Astrocyte (in vitro differentiated cells and primary cell): ENCODE measurements at regions not wholly inside any gene's neighbourhood (a gene's known extent, or its start where the extent isn't known, plus 50 kb on each side); places are given as distances from the start of the nearest gene placed in this dataset.

Experiments used
- DNase-seq: peaks from one replicate; pipeline ENCODE4 v3.0.0-alpha.2; 2010; ENCODE audit warnings: low read depth
- FAIRE-seq: peaks from 2 replicates; lab custom pipeline; 2011; peaks lifted over from hg19 to GRCh38; lab: Jason Lieb, UNC
- H2AFZ ChIP-seq: 2 replicates; pipeline ENCODE4 v1.6.0; 2012; ENCODE audit warnings: low read depth, low read length, inconsistent platforms
- H3K27ac ChIP-seq: 2 replicates; pipeline ENCODE4 v1.5.1; 2011; ENCODE audit warnings: low read depth, low read length, inconsistent platforms
- H3K27me3 ChIP-seq: 2 replicates; pipeline ENCODE4 v1.6.0; 2011; ENCODE audit warnings: low read length, inconsistent platforms; ENCODE audit not compliant: insufficient read depth
- H3K36me3 ChIP-seq: 2 replicates; pipeline ENCODE4 v1.5.1; 2011; ENCODE audit warnings: low read length, inconsistent platforms; ENCODE audit not compliant: insufficient read depth
- H3K4me1 ChIP-seq: 2 replicates; pipeline ENCODE4 v1.5.1; 2011; ENCODE audit warnings: low read length, inconsistent platforms; ENCODE audit not compliant: insufficient read depth
- H3K4me2 ChIP-seq: 2 replicates; pipeline ENCODE4 v1.6.0; 2012; ENCODE audit warnings: low read length, inconsistent platforms
- H3K4me3 ChIP-seq: 2 replicates; pipeline ENCODE4 v1.5.1; 2011; ENCODE audit warnings: low read depth, mild to moderate bottlenecking, low read length, inconsistent platforms; ENCODE audit not compliant: insufficient read depth
- H3K79me2 ChIP-seq: 2 replicates; pipeline ENCODE4 v1.6.0; 2012; ENCODE audit warnings: mild to moderate bottlenecking, low read length, inconsistent platforms; ENCODE audit not compliant: insufficient read depth
- H3K9ac ChIP-seq: 2 replicates; pipeline ENCODE4 v1.6.0; 2012; ENCODE audit warnings: mild to moderate bottlenecking, low read length, inconsistent platforms
- H3K9me3 ChIP-seq: 2 replicates; pipeline ENCODE4 v1.5.1; 2012; ENCODE audit warnings: low read depth, mild to moderate bottlenecking, low read length, inconsistent platforms; ENCODE audit not compliant: insufficient read depth
- H4K20me1 ChIP-seq: 2 replicates; pipeline ENCODE4 v1.6.0; 2012; ENCODE audit warnings: low read length, inconsistent platforms; ENCODE audit not compliant: insufficient read depth
- H3K27ac Mint-ChIP-seq: one replicate; pipeline ENCODE4 v1.8.0; 2021; ENCODE audit warnings: mild to moderate bottlenecking, mixed read lengths; ENCODE audit not compliant: unreplicated experiment
- H3K27me3 Mint-ChIP-seq: one replicate; pipeline ENCODE4 v1.8.0; 2021; ENCODE audit warnings: low read depth, mixed read lengths; ENCODE audit not compliant: unreplicated experiment
- H3K36me3 Mint-ChIP-seq: one replicate; pipeline ENCODE4 v1.8.0; 2021; ENCODE audit warnings: low read depth, mixed read lengths; ENCODE audit not compliant: unreplicated experiment
- H3K4me1 Mint-ChIP-seq: one replicate; pipeline ENCODE4 v1.8.0; 2021; ENCODE audit warnings: low read depth, mixed read lengths; ENCODE audit not compliant: unreplicated experiment
- H3K4me3 Mint-ChIP-seq: one replicate; pipeline ENCODE4 v1.8.0; 2021; ENCODE audit warnings: mild to moderate bottlenecking, moderate library complexity, mixed read lengths; ENCODE audit not compliant: unreplicated experiment
- H3K9me3 Mint-ChIP-seq: one replicate; pipeline ENCODE4 v1.8.0; 2021; ENCODE audit warnings: mild to moderate bottlenecking, mixed read lengths; ENCODE audit not compliant: unreplicated experiment
- CTCF ChIP-seq: IDR thresholded peaks from 2 replicates; pipeline ENCODE4 v1.5.1; 2011; ENCODE audit warnings: low read depth, mild to moderate bottlenecking, inconsistent platforms, low read length, moderate library complexity; ENCODE audit not compliant: insufficient read depth
- EZH2 ChIP-seq: IDR thresholded peaks from 2 replicates; pipeline ENCODE4 v1.6.1; 2012; ENCODE audit warnings: mild to moderate bottlenecking, low read length, inconsistent platforms; ENCODE audit not compliant: insufficient read depth

- Mint-ChIP-seq H3K4me3 (no peak overlapping the region), H3K36me3 (no peaks in the 10 kb centered on the region), H3K27ac (no peak overlapping the region), H3K9me3 (no peaks in the 10 kb centered on the region), H3K4me1 (peaks cover 7% of the 10 kb centered on the region), H3K27me3 (no peaks in the 10 kb centered on the region)
- no peaks in the 10 kb centered on the region for H4K20me1 ChIP-seq
- H3K79me2 ChIP-seq, result no peaks in the 10 kb centered on the region
- no peak overlapping the region for H3K4me3 ChIP-seq
- no peaks in the 10 kb centered on the region for H3K27me3 ChIP-seq
- H3K9me3 ChIP-seq, result no peaks in the 10 kb centered on the region
- FAIRE-seq, result no peak
- no peaks in the 10 kb centered on the region for H3K36me3 ChIP-seq
- TF ChIP-seq EZH2 (no peak), CTCF (no peak)
- no peak for DNase-seq
- H3K27ac ChIP-seq, result no peak overlapping the region
- no peak overlapping the region for H3K4me2 ChIP-seq
- no peak overlapping the region for H2AFZ ChIP-seq
- H3K4me1 ChIP-seq, result no peaks in the 10 kb centered on the region
- H3K9ac ChIP-seq, result no peak overlapping the region
Measured at GRCh38 chr1:99361406-99361805, 97.1 kb downstream of the PLPPR4 start.

- no peaks in the 10 kb centered on the region for H4K20me1 ChIP-seq
Measured at GRCh38 chr1:99363531-99363930, 99.2 kb downstream of the PLPPR4 start.

More at GRCh38 chr1:99363531-99363930, 99.2 kb downstream of the PLPPR4 start:
- Histone ChIP-seq H2AFZ (no peak overlapping the region), H3K79me2 (no peaks in the 10 kb centered on the region), H3K4me1 (no peaks in the 10 kb centered on the region), H3K27ac (no peak overlapping the region), H3K4me3 (no peak overlapping the region), H3K27me3 (no peaks in the 10 kb centered on the region), H3K4me2 (no peak overlapping the region), H3K9ac (no peak overlapping the region), H3K36me3 (no peaks in the 10 kb centered on the region), H3K9me3 (no peaks in the 10 kb centered on the region)
- Mint-ChIP-seq H3K36me3 (no peaks in the 10 kb centered on the region), H3K27me3 (no peaks in the 10 kb centered on the region), H3K4me3 (no peak overlapping the region), H3K4me1 (peaks cover 7% of the 10 kb centered on the region), H3K9me3 (no peaks in the 10 kb centered on the region), H3K27ac (no peak overlapping the region)
- DNase-seq (no peak), FAIRE-seq (no peak)
- TF ChIP-seq CTCF (no peak), EZH2 (no peak)
